Type B pancreatic cell (in vitro differentiated cells): ENCODE measurements at regions not wholly inside any gene's neighbourhood (a gene's known extent, or its start where the extent isn't known, plus 50 kb on each side); places are given as distances from the start of the nearest gene placed in this dataset.
A peak's percentile ranks its signal among the peaks of the same experiment; 100 is the strongest.

Experiments used
- DNase-seq: peaks from one replicate; pipeline ENCODE4 v3.0.0; 2021; ENCODE audit warnings: mixed read lengths; ENCODE audit not compliant: unreplicated experiment; ENCODE audit errors: extremely low spot score
- H3K27ac Mint-ChIP-seq: 2 replicates; pipeline ENCODE4 v1.8.0; 2021; ENCODE audit warnings: mild to moderate bottlenecking, mixed read lengths
- H3K27me3 Mint-ChIP-seq: 2 replicates; pipeline ENCODE4 v1.8.0; 2021; ENCODE audit warnings: mixed read lengths
- H3K36me3 Mint-ChIP-seq: 2 replicates; pipeline ENCODE4 v1.8.0; 2021; ENCODE audit warnings: mixed read lengths
- H3K4me1 Mint-ChIP-seq: one replicate; pipeline ENCODE4 v1.8.0; 2021; ENCODE audit warnings: mixed read lengths; ENCODE audit not compliant: unreplicated experiment
- H3K4me3 Mint-ChIP-seq: 2 replicates; pipeline ENCODE4 v1.8.0; 2021; ENCODE audit warnings: mild to moderate bottlenecking, mixed read lengths
- H3K9me3 Mint-ChIP-seq: 2 replicates; pipeline ENCODE4 v1.8.0; 2021; ENCODE audit warnings: mixed read lengths
- CTCF ChIP-seq: fragments of 200-600 bp; sonication (generic); conservative IDR thresholded peaks from 2 replicates; pipeline ENCODE4 v1.5.0; 2021; ENCODE audit warnings: antibody characterized with exemption, mild to moderate bottlenecking

- Mint-ChIP-seq H3K4me1 (no peaks in the 10 kb centered on the region), H3K27ac (no peak overlapping the region), H3K36me3 (no peaks in the 10 kb centered on the region), H3K4me3 (no peak overlapping the region), H3K9me3 (no peaks in the 10 kb centered on the region), H3K27me3 (no peaks in the 10 kb centered on the region)
- no peak for TF ChIP-seq CTCF
- DNase-seq: no peak
Observed at GRCh38 chr2:58460670-58461069, 219.5 kb upstream of the FANCL start.

- no peak overlapping the region for H3K4me3 Mint-ChIP-seq
- no peak overlapping the region for H3K27ac Mint-ChIP-seq
- no peak for DNase-seq
Observed at GRCh38 chr2:58449286-58450010, 208.3 kb upstream of the FANCL start.

GRCh38 chr2:58448845-58449244 lies 207.7 kb upstream of the FANCL start:
- Mint-ChIP-seq H3K4me3 (no peak overlapping the region), H3K9me3 (no peaks in the 10 kb centered on the region), H3K4me1 (peaks cover 15% of the 10 kb centered on the region), H3K27me3 (no peaks in the 10 kb centered on the region), H3K27ac (no peak overlapping the region), H3K36me3 (no peaks in the 10 kb centered on the region)
- no peak for DNase-seq
- TF ChIP-seq CTCF: no peak

More at GRCh38 chr2:58449286-58450010, 208.3 kb upstream of the FANCL start:
- Mint-ChIP-seq H3K27me3 (no peaks in the 10 kb centered on the region), H3K9me3 (no peaks in the 10 kb centered on the region), H3K4me1 (peaks cover 15% of the 10 kb centered on the region), H3K36me3 (no peaks in the 10 kb centered on the region)
- TF ChIP-seq CTCF: peak; percentile 35

- H3K27me3 Mint-ChIP-seq: no peaks in the 10 kb centered on the region
- TF ChIP-seq CTCF: peak; percentile 67
- DNase-seq: no peak
- H3K9me3 Mint-ChIP-seq: no peaks in the 10 kb centered on the region
- H3K36me3 Mint-ChIP-seq: no peaks in the 10 kb centered on the region
- no peak overlapping the region for H3K4me3 Mint-ChIP-seq
- peaks cover 15% of the 10 kb centered on the region for H3K4me1 Mint-ChIP-seq
- peak overlapping the region; percentile 67 for H3K27ac Mint-ChIP-seq
Observed at GRCh38 chr2:58448065-58448507, 207.0 kb upstream of the FANCL start.

GRCh38 chr2:58447586-58447985 lies 206.5 kb upstream of the FANCL start:
- H3K4me3 Mint-ChIP-seq: no peak overlapping the region
- H3K27ac Mint-ChIP-seq: peak overlapping the region; percentile 67
- peaks cover 15% of the 10 kb centered on the region for H3K4me1 Mint-ChIP-seq

More at GRCh38 chr2:58447586-58447985, 206.5 kb upstream of the FANCL start:
- no peak for TF ChIP-seq CTCF
- Mint-ChIP-seq H3K9me3 (no peaks in the 10 kb centered on the region), H3K27me3 (no peaks in the 10 kb centered on the region), H3K36me3 (no peaks in the 10 kb centered on the region)
- DNase-seq: no peak
